ENCODE measurements at regions not wholly inside any gene's neighbourhood (a gene's known extent, or its start where the extent isn't known, plus 50 kb on each side); places are given as distances from the start of the nearest gene placed in this dataset.

- TF ChIP-seq POLR2A (IDR thresholded peaks at IDR 0.05; ENCODE audit: low read length) (no peak), GATA1 (IDR thresholded peaks at IDR 0.05; ENCODE audit: low read depth, low read length) (no peak)
Measured at GRCh38 chr12:63354969-63355368, 204.0 kb upstream of the AVPR1A start.

Measured in erythroblast (primary cell).